SU-DHL-6 (cell line): ENCODE measurements at regions not wholly inside any gene's neighbourhood (a gene's known extent, or its start where the extent isn't known, plus 50 kb on each side); places are given as distances from the start of the nearest gene placed in this dataset.

ENCODE experiments used
- H2AFZ ChIP-seq: fragments of 200-600 bp; sonication (generic); 2 replicates; pipeline ENCODE4 v1.6.1; 2014; ENCODE audit warnings: low read depth, mild to moderate bottlenecking, moderate library complexity, mixed read lengths, antibody characterized with exemption, low read length; ENCODE audit not compliant: severe bottlenecking
- H3F3A ChIP-seq: fragments of 200-600 bp; shearing (Covaris generic); 2 replicates; pipeline ENCODE4 v1.6.0; 2016; ENCODE audit warnings: antibody characterized with exemption, mild to moderate bottlenecking; ENCODE audit not compliant: insufficient read depth
- H3K27ac ChIP-seq: fragments of 200-600 bp; sonication (generic); 2 replicates; pipeline ENCODE4 v1.5.1; 2016; ENCODE audit warnings: low read depth, mild to moderate bottlenecking, low read length, moderate library complexity, mixed read lengths
- H3K27me3 ChIP-seq: fragments of 200-600 bp; sonication (generic), shearing (Covaris generic); 2 replicates; pipeline ENCODE4 v1.6.0; 2014; ENCODE audit warnings: mild to moderate bottlenecking, low read length
- H3K36me3 ChIP-seq: fragments of 200-600 bp; sonication (generic); 2 replicates; pipeline ENCODE4 v1.6.1; 2014; ENCODE audit warnings: mild to moderate bottlenecking, low read length, mixed read lengths
- H3K4me2 ChIP-seq: fragments of 300-600, 200-600 bp; shearing (Covaris generic), sonication (generic); 2 replicates; pipeline ENCODE4 v1.6.0; 2014; ENCODE audit warnings: low read length, low read depth, mild to moderate bottlenecking; ENCODE audit not compliant: poor library complexity, severe bottlenecking
- H3K4me3 ChIP-seq: fragments of 200-600 bp; sonication (generic); 2 replicates; pipeline ENCODE4 v1.5.1; 2014; ENCODE audit warnings: antibody characterized with exemption, low read length, mild to moderate bottlenecking, mixed read lengths; ENCODE audit not compliant: insufficient read depth, poor library complexity, severe bottlenecking
- H3K79me2 ChIP-seq: fragments of 200-600 bp; sonication (generic); 2 replicates; pipeline ENCODE4 v1.6.1; 2014; ENCODE audit warnings: mild to moderate bottlenecking, low read length, moderate library complexity; ENCODE audit not compliant: insufficient read depth
- H3K9ac ChIP-seq: fragments of 200-600 bp; sonication (generic); 2 replicates; pipeline ENCODE4 v1.7.0; 2014; ENCODE audit warnings: mild to moderate bottlenecking, low read length
- H3K9me2 ChIP-seq: fragments of 200-600 bp; sonication (generic); replicated peaks from 2 replicates; pipeline ENCODE4 v1.6.1; 2014; ENCODE audit warnings: low read length; ENCODE audit not compliant: insufficient read depth
- H3K9me3 ChIP-seq: fragments of 200-600 bp; sonication (generic); 2 replicates; pipeline ENCODE4 v1.6.1; 2014; ENCODE audit warnings: low read length, mixed read lengths; ENCODE audit not compliant: insufficient read depth
- H4K20me1 ChIP-seq: fragments of 200-600 bp; sonication (generic); 2 replicates; pipeline ENCODE4 v1.6.1; 2014; ENCODE audit warnings: low read depth, mild to moderate bottlenecking, antibody characterized with exemption, low read length, moderate library complexity, mixed read lengths
- EZH2phosphoT487 ChIP-seq: fragments of 200-600 bp; sonication (generic), shearing (Covaris generic); conservative IDR thresholded peaks from 2 replicates; pipeline ENCODE4 v1.6.1; 2018; ENCODE audit warnings: mild to moderate bottlenecking, antibody characterized with exemption, low read length, moderate library complexity, mixed read lengths
- TF ChIP-seq, protein P1 (sequence below): fragments of 200-600 bp; sonication (generic); IDR thresholded peaks from one replicate; pipeline ENCODE4 v1.5.1; 2017; ENCODE audit warnings: antibody characterized with exemption, mild to moderate bottlenecking, low read length, moderate library complexity; ENCODE audit not compliant: insufficient read depth, poor library complexity, severe bottlenecking

DNA sequence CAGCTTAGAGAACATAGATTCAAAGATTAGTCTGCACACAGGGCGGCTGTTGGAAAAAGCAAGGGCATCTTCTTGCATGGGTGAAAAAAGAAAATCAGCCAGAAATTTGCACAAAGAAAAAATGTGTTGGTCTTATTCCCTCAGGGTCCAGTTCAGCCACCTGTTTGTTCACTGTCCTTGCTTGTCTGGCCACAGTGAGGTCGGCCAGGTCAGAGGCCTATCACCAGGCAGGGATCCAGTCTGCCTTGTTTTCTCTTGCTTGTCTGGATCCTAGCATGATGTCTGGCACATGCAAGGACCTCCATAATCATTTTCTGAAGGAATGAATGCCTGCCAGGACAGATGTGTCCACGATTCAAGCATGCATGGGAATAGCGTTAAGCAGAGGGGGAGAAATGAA is 359.1 kb upstream of the TBX3 start:
- Histone ChIP-seq H2AFZ (no peak overlapping the region), H3K27ac (no peak overlapping the region), H3F3A (no peaks in the 10 kb centered on the region), H3K9me2 (no peaks in the 10 kb centered on the region), H3K36me3 (no peaks in the 10 kb centered on the region), H3K9me3 (no peaks in the 10 kb centered on the region), H3K4me2 (no peak overlapping the region), H3K9ac (no peak overlapping the region), H3K27me3 (no peaks in the 10 kb centered on the region), H3K79me2 (no peaks in the 10 kb centered on the region), H3K4me3 (no peak overlapping the region), H4K20me1 (no peaks in the 10 kb centered on the region)
- TF ChIP-seq, protein P1, sequence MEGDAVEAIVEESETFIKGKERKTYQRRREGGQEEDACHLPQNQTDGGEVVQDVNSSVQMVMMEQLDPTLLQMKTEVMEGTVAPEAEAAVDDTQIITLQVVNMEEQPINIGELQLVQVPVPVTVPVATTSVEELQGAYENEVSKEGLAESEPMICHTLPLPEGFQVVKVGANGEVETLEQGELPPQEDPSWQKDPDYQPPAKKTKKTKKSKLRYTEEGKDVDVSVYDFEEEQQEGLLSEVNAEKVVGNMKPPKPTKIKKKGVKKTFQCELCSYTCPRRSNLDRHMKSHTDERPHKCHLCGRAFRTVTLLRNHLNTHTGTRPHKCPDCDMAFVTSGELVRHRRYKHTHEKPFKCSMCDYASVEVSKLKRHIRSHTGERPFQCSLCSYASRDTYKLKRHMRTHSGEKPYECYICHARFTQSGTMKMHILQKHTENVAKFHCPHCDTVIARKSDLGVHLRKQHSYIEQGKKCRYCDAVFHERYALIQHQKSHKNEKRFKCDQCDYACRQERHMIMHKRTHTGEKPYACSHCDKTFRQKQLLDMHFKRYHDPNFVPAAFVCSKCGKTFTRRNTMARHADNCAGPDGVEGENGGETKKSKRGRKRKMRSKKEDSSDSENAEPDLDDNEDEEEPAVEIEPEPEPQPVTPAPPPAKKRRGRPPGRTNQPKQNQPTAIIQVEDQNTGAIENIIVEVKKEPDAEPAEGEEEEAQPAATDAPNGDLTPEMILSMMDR, result no peak
- no peak for TF ChIP-seq EZH2phosphoT487

DNA sequence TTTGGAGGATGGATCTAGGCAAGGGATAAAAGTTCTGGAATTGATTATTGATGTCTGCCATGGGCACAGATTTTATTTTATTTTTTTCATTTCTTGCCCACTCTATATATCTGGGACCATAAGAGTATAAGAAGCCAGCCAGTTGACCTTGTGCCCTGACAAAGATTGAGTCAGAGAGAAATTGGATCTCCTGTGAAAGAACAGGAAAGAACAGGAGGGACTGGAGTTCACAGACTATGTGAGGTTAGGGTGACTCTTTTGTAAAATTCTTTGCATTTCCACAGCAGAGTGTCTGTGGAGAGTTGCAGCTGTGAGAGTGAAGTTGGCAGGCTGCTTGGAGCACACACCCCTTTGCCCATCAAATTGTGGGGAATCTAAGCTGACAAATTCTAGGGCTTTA is 358.4 kb upstream of the TBX3 start:
- no peak overlapping the region for H3K9ac ChIP-seq
- TF ChIP-seq, protein P1, result no peak
- no peak for TF ChIP-seq EZH2phosphoT487
- H3K27me3 ChIP-seq, result no peaks in the 10 kb centered on the region
- no peak overlapping the region for H3K27ac ChIP-seq
- H3K4me2 ChIP-seq, result no peak overlapping the region
- no peak overlapping the region for H2AFZ ChIP-seq
- H4K20me1 ChIP-seq, result no peaks in the 10 kb centered on the region
- no peaks in the 10 kb centered on the region for H3K36me3 ChIP-seq
- H3K9me2 ChIP-seq, result no peaks in the 10 kb centered on the region
- H3K79me2 ChIP-seq, result no peaks in the 10 kb centered on the region
- no peaks in the 10 kb centered on the region for H3K9me3 ChIP-seq
- no peaks in the 10 kb centered on the region for H3F3A ChIP-seq
- H3K4me3 ChIP-seq, result no peak overlapping the region

DNA sequence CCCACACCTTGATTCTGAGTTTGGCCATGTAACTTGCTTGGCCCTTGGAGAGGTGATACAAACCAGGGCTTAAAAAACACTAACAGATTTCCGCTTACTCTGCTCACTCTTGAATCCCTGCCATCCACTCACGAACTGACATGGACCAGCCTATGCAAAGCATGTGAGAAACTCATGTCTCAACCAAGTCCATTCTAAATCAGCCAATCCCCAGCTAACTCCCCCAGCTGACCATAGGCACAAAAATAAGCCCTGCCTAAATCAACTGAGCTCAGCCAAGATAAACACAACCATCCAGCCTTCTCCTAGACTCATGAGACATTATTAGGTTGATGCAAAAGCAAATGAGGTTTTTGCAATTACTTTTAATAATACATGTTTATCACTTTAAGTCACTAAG is 353.9 kb upstream of the TBX3 start:
- no peak for TF ChIP-seq EZH2phosphoT487
- TF ChIP-seq, protein P1, result no peak

More for the DNA sequence above, 353.9 kb upstream of the TBX3 start:
- H3K4me2 ChIP-seq, result no peak overlapping the region
- no peaks in the 10 kb centered on the region for H3F3A ChIP-seq
- no peak overlapping the region for H2AFZ ChIP-seq
- H3K9me3 ChIP-seq, result no peaks in the 10 kb centered on the region
- no peaks in the 10 kb centered on the region for H3K79me2 ChIP-seq
- no peaks in the 10 kb centered on the region for H3K36me3 ChIP-seq
- H4K20me1 ChIP-seq, result no peaks in the 10 kb centered on the region
- no peak overlapping the region for H3K9ac ChIP-seq
- no peak overlapping the region for H3K4me3 ChIP-seq
- H3K9me2 ChIP-seq, result 0 out of 2 replicates have a peak, but pooled peaks cover 3% of the 10 kb centered on the region
- H3K27ac ChIP-seq, result no peak overlapping the region
- H3K27me3 ChIP-seq, result no peaks in the 10 kb centered on the region
